Tibial nerve (tissue), 4 donors: ENCODE measurements at regions not wholly inside any gene's neighbourhood (a gene's known extent, or its start where the extent isn't known, plus 50 kb on each side); places are given as distances from the start of the nearest gene placed in this dataset.
"Not testable (repeated sequence)": the region's sequence is repeated elsewhere in the genome, so short reads cannot be mapped to it uniquely, and the experiment has no call there.

Source experiments
- EP300 ChIP-seq, 2 donors: sonication (generic); formaldehyde crosslinking; IDR thresholded peaks; one replicate each; pipeline ENCODE4 v1.6.1; 2017; ENCODE audit warnings: antibody characterized with exemption in 2 of 2, mild to moderate bottlenecking in 1 of 2
- TF ChIP-seq, protein P1 (sequence below), 5 experiments: fragments of 200-600 bp in 3 of 5; fragments of 450-650 bp in 2 of 5; sonication (generic) in 3 of 5; IDR thresholded peaks; one replicate each; pipeline ENCODE4 v1.5.1; 2016 to 2019; ENCODE audit warnings: antibody characterized with exemption in 5 of 5, mild to moderate bottlenecking in 3 of 5, moderate library complexity in 2 of 5

DNA sequence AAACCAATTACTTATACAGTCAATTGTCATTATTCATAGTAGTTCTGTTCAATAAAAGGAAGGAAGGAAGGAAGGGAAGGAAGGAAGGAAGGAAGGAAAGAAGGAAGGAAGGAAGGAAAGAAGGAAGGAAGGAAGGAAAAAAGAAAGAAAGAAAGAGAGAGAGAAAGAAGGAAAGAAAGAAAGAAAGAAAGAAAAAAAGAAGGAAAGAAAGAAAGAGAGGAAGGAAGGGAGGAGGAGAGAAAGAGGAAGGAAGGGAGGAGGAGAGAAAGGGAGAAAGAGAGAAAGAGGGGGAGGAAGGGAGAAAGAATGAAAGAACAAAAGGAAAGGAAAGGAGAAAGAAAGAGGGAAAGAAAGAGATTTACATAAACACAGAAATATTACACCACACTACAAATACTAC lies 62.4 kb upstream of the IKZF1 start:
- TF ChIP-seq, protein P1, sequence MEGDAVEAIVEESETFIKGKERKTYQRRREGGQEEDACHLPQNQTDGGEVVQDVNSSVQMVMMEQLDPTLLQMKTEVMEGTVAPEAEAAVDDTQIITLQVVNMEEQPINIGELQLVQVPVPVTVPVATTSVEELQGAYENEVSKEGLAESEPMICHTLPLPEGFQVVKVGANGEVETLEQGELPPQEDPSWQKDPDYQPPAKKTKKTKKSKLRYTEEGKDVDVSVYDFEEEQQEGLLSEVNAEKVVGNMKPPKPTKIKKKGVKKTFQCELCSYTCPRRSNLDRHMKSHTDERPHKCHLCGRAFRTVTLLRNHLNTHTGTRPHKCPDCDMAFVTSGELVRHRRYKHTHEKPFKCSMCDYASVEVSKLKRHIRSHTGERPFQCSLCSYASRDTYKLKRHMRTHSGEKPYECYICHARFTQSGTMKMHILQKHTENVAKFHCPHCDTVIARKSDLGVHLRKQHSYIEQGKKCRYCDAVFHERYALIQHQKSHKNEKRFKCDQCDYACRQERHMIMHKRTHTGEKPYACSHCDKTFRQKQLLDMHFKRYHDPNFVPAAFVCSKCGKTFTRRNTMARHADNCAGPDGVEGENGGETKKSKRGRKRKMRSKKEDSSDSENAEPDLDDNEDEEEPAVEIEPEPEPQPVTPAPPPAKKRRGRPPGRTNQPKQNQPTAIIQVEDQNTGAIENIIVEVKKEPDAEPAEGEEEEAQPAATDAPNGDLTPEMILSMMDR (IDR thresholded peaks at IDR 0.05), result not testable (repeated sequence)
- TF ChIP-seq EP300 (IDR thresholded peaks at IDR 0.05), result not testable (repeated sequence)
